ENCODE measurements at regions not wholly inside any gene's neighbourhood (a gene's known extent, or its start where the extent isn't known, plus 50 kb on each side); places are given as distances from the start of the nearest gene placed in this dataset.

DNA sequence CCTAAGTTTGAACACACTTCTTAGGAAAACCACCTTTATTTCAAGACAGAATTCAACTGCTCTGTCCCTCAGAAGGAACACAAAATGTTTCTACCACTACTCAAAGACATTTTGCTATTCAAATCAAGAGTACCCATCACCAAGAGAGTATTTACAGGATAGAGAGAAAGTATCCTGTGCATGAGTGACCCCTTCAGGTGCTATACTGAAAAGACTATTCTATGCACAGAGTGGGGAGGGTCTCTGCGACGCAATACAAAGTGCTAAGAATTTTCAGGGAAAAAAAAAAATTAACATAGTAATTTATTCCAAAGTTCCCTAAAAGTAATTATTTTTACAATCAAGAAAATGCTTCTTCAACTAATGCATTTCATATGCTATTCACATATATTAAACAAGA lies 346.4 kb upstream of the FAM241A start:
- Histone ChIP-seq H3K9me3 (ENCODE audit: control insufficient read depth, insufficient read depth, low read depth, low read length) (no peaks in the 10 kb centered on the region), H3K27me3 (ENCODE audit: control insufficient read depth, insufficient read depth, low read length) (no peaks in the 10 kb centered on the region), H3K27ac (ENCODE audit: low read length) (no peak overlapping the region), H3K36me3 (ENCODE audit: control insufficient read depth, insufficient read depth, low read length) (no peaks in the 10 kb centered on the region), H3K4me1 (ENCODE audit: control insufficient read depth, insufficient read depth, low read length) (no peaks in the 10 kb centered on the region), H3K4me3 (ENCODE audit: low read depth in 2 of 2, low read length in 2 of 2) (no peak overlapping the region)
- intact Hi-C loops (cut with micrococcal nuclease; ENCODE audit: unreplicated experiment) (no loop called here), in situ Hi-C loops (cut with HindIII; ENCODE audit: low pct_unique_long_range_greater_than_20kb, low sequenced_read_pairs) (no loop called here)
- TF ChIP-seq TCF7L2 (IDR thresholded peaks at IDR 0.05; ENCODE audit: low read depth, low read length), result no peak
- ATAC-seq, result no peak
- CTCF ChIA-PET, result no interaction called here
- POLR2A ChIA-PET, result no interaction called here
- no TSS peak for BruUV-seq (replicated peaks)
- no peak for DNase-seq (ENCODE audit: low read depth, low spot score)

DNA sequence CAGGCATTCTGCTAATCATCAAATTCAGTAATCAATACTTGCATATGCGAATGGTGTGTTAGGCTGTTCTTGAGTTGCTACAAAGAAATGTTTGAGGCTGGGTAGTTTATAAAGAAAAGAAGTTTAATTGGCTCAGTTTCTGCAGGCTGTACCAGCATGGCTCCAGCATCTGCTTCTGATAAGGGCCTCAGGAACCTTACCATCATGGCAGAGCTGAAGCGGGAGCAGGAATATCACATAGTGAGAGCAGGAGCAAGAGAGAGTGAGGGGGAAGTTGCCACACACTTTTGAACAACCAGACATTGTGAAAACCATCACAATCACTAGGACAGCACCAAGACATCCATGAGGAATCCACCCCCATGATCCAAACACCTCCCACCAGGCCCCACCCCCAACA lies 344.7 kb upstream of the FAM241A start:
- DNase-seq (ENCODE audit: low read depth, low spot score) (no peak), ATAC-seq (no peak)
- H3K36me3 ChIP-seq (ENCODE audit: control insufficient read depth, insufficient read depth, low read length), result no peaks in the 10 kb centered on the region
- no peaks in the 10 kb centered on the region for H3K27me3 ChIP-seq (ENCODE audit: control insufficient read depth, insufficient read depth, low read length)
- H3K4me1 ChIP-seq (ENCODE audit: control insufficient read depth, insufficient read depth, low read length), result no peaks in the 10 kb centered on the region
- no peaks in the 10 kb centered on the region for H3K9me3 ChIP-seq (ENCODE audit: control insufficient read depth, insufficient read depth, low read depth, low read length)
- H3K4me3 ChIP-seq (ENCODE audit: low read depth in 2 of 2, low read length in 2 of 2), result no peak overlapping the region
- TF ChIP-seq POLR2AphosphoS5 (IDR thresholded peaks at IDR 0.05; ENCODE audit: low read depth, low read length) (no peak), SIN3A (IDR thresholded peaks at IDR 0.05; ENCODE audit: borderline replicate concordance, insufficient read depth, low read depth, low read length) (no peak)
- in situ Hi-C loops (cut with HindIII; ENCODE audit: low pct_unique_long_range_greater_than_20kb, low sequenced_read_pairs) (no loop called here), intact Hi-C loops (cut with micrococcal nuclease; ENCODE audit: unreplicated experiment) (no loop called here)
- BruUV-seq (replicated peaks), result no TSS peak
- CTCF ChIA-PET, result no interaction called here
- POLR2A ChIA-PET, result no interaction called here
- no peak overlapping the region for H3K27ac ChIP-seq (ENCODE audit: low read length)

DNA sequence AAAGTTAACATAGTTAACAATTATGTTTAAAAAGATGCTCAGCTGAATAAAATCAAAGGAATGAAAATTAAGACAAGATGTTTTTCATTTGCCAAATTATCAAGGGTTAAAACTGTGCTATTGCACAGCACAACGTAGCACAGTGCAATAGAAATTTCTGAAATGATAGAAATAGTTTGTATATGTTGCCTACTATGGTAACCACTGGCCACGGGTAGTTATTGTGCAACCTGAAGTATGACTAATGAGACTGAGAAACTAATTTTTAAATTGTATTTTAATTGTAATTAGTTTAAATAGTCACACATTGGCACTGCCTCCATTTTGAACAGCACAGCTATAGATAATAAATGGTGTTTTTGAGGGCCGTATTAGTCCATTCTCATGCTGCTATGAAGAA lies 343.1 kb upstream of the FAM241A start:
- DNase-seq (ENCODE audit: low read depth, low spot score), result no peak
- no peak for ATAC-seq
- TF ChIP-seq CTCF (IDR thresholded peaks at IDR 0.05) (no peak), POLR2AphosphoS5 (IDR thresholded peaks at IDR 0.05; ENCODE audit: low read depth, low read length) (no peak), TCF7L2 (IDR thresholded peaks at IDR 0.05; ENCODE audit: low read depth, low read length) (no peak), SIN3A (IDR thresholded peaks at IDR 0.05; ENCODE audit: borderline replicate concordance, insufficient read depth, low read depth, low read length) (no peak), REST (IDR thresholded peaks at IDR 0.05; ENCODE audit: insufficient read depth in 1 of 2, low read depth in 2 of 2, low read length in 1 of 2) (no peak)
- no peaks in the 10 kb centered on the region for H3K9me3 ChIP-seq (ENCODE audit: control insufficient read depth, insufficient read depth, low read depth, low read length)
- H3K36me3 ChIP-seq (ENCODE audit: control insufficient read depth, insufficient read depth, low read length), result no peaks in the 10 kb centered on the region
- in situ Hi-C loops (cut with HindIII; ENCODE audit: low pct_unique_long_range_greater_than_20kb, low sequenced_read_pairs), result no loop called here
- H3K27ac ChIP-seq (ENCODE audit: low read length), result no peak overlapping the region
- no TSS peak for BruUV-seq (replicated peaks)
- no peak overlapping the region for H3K4me3 ChIP-seq (ENCODE audit: low read depth in 2 of 2, low read length in 2 of 2)
- ChIA-PET POLR2A (no interaction called here), CTCF (no interaction called here)
- intact Hi-C loops (cut with micrococcal nuclease; ENCODE audit: unreplicated experiment), result no loop called here
- H3K27me3 ChIP-seq (ENCODE audit: control insufficient read depth, insufficient read depth, low read length), result no peaks in the 10 kb centered on the region
- no peaks in the 10 kb centered on the region for H3K4me1 ChIP-seq (ENCODE audit: control insufficient read depth, insufficient read depth, low read length)
